BE2C (cell line): ENCODE measurements at regions not wholly inside any gene's neighbourhood (a gene's known extent, or its start where the extent isn't known, plus 50 kb on each side); places are given as distances from the start of the nearest gene placed in this dataset.
"Not testable (repeated sequence)": the region's sequence is repeated elsewhere in the genome, so short reads cannot be mapped to it uniquely, and the experiment has no call there.

ENCODE experiments used
- DNase-seq: peaks from one replicate; pipeline ENCODE4 v3.0.0-alpha.2; 2020
- H3K27me3 ChIP-seq: fragments of 250-450 bp; sonication (Bioruptor Pico); 2 replicates; pipeline ENCODE4 v1.5.1; 2020; ENCODE audit warnings: mild to moderate bottlenecking
- H3K36me3 ChIP-seq: fragments of 250-450 bp; sonication (Bioruptor Pico); 2 replicates; pipeline ENCODE4 v1.5.1; 2020; ENCODE audit warnings: mild to moderate bottlenecking
- H3K4me1 ChIP-seq: fragments of 250-450 bp; sonication (Bioruptor Pico); 2 replicates; pipeline ENCODE4 v1.5.1; 2020
- H3K4me3 ChIP-seq: 2 replicates; pipeline ENCODE4 v1.5.1; 2011; ENCODE audit warnings: low read depth, low read length
- H3K9me3 ChIP-seq: fragments of 250-450 bp; sonication (Bioruptor Pico); 2 replicates; pipeline ENCODE4 v1.5.1; 2020
- TF ChIP-seq, protein P1 (sequence below): IDR thresholded peaks from 2 replicates; pipeline ENCODE4 v1.5.1; 2012; ENCODE audit warnings: mild to moderate bottlenecking, low read depth, low read length

GRCh38 chr3:67167481-67167880 is 169.4 kb downstream of the KBTBD8 start:
- no peak overlapping the region for H3K4me3 ChIP-seq
- H3K9me3 ChIP-seq = no peaks in the 10 kb centered on the region
- no peaks in the 10 kb centered on the region for H3K27me3 ChIP-seq
- TF ChIP-seq, protein P1, sequence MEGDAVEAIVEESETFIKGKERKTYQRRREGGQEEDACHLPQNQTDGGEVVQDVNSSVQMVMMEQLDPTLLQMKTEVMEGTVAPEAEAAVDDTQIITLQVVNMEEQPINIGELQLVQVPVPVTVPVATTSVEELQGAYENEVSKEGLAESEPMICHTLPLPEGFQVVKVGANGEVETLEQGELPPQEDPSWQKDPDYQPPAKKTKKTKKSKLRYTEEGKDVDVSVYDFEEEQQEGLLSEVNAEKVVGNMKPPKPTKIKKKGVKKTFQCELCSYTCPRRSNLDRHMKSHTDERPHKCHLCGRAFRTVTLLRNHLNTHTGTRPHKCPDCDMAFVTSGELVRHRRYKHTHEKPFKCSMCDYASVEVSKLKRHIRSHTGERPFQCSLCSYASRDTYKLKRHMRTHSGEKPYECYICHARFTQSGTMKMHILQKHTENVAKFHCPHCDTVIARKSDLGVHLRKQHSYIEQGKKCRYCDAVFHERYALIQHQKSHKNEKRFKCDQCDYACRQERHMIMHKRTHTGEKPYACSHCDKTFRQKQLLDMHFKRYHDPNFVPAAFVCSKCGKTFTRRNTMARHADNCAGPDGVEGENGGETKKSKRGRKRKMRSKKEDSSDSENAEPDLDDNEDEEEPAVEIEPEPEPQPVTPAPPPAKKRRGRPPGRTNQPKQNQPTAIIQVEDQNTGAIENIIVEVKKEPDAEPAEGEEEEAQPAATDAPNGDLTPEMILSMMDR = no peak
- H3K4me1 ChIP-seq = no peaks in the 10 kb centered on the region
- no peaks in the 10 kb centered on the region for H3K36me3 ChIP-seq
- DNase-seq = no peak

DNA sequence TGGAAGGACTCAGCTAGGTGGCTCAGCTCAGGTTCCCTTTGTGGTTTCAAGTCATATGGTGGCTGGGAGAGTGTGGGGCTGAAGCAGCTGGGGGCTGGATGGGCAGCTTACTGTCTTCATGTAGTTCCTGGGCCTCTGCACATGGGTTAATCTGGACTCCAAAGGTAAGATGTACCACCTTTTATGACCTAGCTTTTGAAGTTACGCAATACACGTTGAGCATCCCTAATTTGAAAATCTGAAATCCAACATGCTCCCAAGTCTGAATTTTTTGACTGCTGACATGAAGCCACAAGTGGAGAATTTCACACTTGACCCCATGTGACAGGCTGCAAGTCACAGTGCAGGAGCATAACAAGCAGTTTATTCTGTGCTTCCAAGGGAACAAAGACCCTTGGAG is 173.7 kb downstream of the KBTBD8 start:
- Histone ChIP-seq H3K4me1 (no peaks in the 10 kb centered on the region), H3K9me3 (no peaks in the 10 kb centered on the region), H3K27me3 (no peaks in the 10 kb centered on the region), H3K4me3 (no peak overlapping the region), H3K36me3 (no peaks in the 10 kb centered on the region)
- TF ChIP-seq, protein P1 = no peak
- DNase-seq = no peak

GRCh38 chr3:67173130-67173529 is 175.0 kb downstream of the KBTBD8 start:
- not testable (repeated sequence) for H3K36me3 ChIP-seq, H3K4me3 ChIP-seq, H3K4me1 ChIP-seq, H3K9me3 ChIP-seq, DNase-seq, H3K27me3 ChIP-seq

- H3K4me3 ChIP-seq = no peak overlapping the region
- H3K4me1 ChIP-seq = no peaks in the 10 kb centered on the region
- H3K27me3 ChIP-seq = no peaks in the 10 kb centered on the region
- TF ChIP-seq, protein P1 = no peak
- no peaks in the 10 kb centered on the region for H3K9me3 ChIP-seq
- DNase-seq = no peak
- H3K36me3 ChIP-seq = no peaks in the 10 kb centered on the region
These were observed 178.3 kb downstream of the KBTBD8 start for GRCh38 chr3:67176396-67176795.

DNA sequence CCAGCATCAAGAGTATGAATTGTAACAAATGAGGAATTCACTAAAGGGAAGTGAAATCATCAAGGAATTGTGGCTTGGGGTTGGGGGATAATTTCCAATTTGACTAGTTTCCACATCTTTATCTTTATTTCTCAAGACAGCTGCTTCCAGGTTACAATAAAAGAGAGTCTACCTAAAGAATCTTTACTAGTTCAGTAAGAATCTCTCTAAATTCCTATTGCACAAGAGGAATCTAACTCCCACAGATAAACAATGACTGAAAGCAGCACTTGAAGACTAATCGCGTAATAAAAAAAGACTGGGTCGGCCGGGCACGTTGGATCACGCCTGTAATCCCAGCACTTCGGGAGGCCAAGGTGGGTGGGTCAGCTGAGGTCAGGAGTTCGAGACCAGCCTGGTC is 194.4 kb downstream of the KBTBD8 start:
- Histone ChIP-seq H3K27me3 (no peaks in the 10 kb centered on the region), H3K4me3 (no peak overlapping the region), H3K9me3 (no peaks in the 10 kb centered on the region), H3K4me1 (no peaks in the 10 kb centered on the region), H3K36me3 (no peaks in the 10 kb centered on the region)
- no peak for DNase-seq
- TF ChIP-seq, protein P1 = no peak

GRCh38 chr3:67196677-67197076 is 198.6 kb downstream of the KBTBD8 start:
- H3K36me3 ChIP-seq = no peaks in the 10 kb centered on the region

More at GRCh38 chr3:67196677-67197076, 198.6 kb downstream of the KBTBD8 start:
- H3K9me3 ChIP-seq = no peaks in the 10 kb centered on the region
- no peak for DNase-seq
- no peaks in the 10 kb centered on the region for H3K4me1 ChIP-seq
- TF ChIP-seq, protein P1 = no peak
- no peak overlapping the region for H3K4me3 ChIP-seq
- no peaks in the 10 kb centered on the region for H3K27me3 ChIP-seq
